GM18519 (cell line): ENCODE measurements at regions not wholly inside any gene's neighbourhood (a gene's known extent, or its start where the extent isn't known, plus 50 kb on each side); places are given as distances from the start of the nearest gene placed in this dataset.

Source experiments
- ATAC-seq: cut with Tn5 transposase; IDR thresholded peaks from one replicate; pipeline ENCODE4 v1.9.1; 2021; ENCODE audit warnings: mild to moderate bottlenecking, moderate library complexity; ENCODE audit not compliant: unreplicated experiment, low FRiP score

DNA sequence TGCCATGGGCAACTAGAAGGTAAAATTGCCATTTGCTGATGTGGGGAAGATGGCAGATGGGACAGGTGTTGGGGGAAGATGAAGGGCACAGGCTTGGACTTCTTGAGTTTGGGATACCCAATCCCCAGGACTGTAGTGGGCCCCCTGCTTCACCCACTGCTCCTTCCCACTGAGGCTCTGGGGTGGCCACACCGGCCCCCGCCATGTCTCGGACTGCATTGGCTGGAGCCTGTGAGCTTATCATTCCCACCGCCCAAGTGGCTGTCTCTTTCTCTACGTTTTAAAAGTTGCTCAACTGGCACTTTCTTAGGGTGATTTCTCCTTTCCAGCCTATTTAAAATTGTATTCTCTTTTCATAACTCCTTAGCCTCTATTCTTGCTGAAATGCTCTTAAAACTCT is 730.0 kb upstream of the ADAMTS16 start:
- no peak for ATAC-seq

DNA sequence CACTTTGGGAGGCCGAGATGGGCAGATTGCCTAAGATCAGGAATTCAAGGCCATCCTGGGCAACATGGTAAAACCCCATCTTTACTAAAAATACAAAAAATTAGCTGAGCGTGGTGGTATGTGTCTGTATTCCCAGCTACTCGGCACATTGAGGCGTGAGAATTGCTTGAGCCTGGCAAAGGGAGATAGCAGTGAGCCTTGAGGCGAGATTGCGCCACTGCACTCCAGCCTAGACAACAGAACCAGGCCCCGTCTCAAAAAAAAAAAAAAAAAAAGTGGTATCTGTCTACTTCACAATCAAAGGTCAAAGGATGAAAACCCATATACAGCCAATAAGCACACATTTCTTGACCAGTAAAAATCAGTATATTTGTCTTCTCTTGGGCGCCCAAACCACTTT is 728.5 kb upstream of the ADAMTS16 start:
- no peak for ATAC-seq

DNA sequence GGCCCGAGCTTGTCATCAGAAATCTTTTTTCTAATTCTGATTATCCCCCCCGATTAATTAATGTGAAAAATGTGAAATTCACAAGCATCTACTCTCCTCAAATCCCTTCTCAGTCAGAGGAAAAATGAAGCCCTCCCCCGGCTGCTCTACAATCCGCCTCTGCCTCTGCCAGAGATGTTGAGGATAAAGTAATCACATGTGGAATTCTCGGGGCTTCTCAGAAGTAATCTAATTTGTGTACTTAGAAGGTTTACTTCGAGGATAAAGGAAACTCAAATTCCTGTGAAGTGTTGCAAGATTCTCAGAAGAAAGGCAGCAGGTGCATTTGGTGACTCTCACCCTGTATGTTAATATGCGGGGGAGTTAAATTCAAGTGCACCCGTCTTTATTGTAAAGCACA is 726.1 kb upstream of the ADAMTS16 start:
- no peak for ATAC-seq

DNA sequence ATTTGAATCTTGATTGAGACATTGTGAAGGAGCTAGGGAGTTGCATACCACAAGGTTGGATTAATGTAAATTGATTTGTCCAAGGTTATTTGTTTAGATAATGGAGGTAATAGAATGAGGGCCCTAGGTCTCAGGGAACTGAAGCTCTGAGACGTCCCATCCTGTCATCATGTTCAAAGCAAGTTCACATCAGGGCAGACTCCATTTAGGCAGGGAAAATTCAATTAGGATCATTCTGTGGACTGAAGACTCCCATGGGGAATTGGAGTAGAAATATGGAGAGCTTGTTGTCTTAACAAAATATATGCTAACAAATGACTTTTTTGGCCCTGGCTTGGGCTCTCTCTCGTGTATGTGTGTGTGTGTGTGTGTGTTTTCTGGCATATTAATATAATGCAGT is 722.0 kb upstream of the ADAMTS16 start:
- ATAC-seq = no peak

DNA sequence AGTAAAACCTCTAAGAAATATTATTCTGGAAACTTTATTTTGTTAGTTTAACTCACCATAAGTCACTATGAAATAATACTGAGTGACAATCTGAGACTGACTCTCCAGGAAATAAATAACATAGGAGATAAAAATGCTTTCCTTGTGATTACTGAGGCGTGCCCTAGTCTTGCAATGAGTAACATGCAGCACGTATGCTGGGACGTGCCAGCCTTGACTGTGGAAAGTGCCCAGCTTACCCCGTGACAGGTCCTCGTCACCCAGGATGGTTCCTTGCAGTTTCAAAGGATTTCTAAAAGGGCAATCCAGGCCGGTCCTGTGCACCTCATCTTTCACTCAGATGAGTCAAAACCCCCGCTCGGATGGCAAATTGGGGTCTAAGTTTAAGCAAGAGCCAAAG is 720.8 kb upstream of the ADAMTS16 start:
- no peak for ATAC-seq

DNA sequence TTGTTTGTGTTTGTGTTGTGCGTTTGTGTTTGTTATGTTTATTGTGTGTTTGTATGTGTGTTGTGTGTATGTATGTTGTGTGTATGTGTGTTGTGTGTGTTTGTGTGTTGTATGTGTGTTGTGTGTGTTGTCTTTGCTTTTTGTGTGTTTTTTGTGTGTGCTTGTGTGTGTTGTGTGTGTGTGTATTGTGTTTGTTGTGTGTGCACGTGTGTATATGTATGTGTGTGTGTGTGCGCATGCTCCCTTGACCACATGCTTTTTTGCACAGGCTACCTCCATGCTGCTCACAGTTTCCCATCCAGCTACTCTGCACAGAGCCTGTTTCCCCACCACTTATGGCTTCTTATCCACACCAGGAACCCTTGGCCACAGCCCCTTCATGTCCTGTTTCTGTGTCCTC is 720.0 kb upstream of the ADAMTS16 start:
- no peak for ATAC-seq

DNA sequence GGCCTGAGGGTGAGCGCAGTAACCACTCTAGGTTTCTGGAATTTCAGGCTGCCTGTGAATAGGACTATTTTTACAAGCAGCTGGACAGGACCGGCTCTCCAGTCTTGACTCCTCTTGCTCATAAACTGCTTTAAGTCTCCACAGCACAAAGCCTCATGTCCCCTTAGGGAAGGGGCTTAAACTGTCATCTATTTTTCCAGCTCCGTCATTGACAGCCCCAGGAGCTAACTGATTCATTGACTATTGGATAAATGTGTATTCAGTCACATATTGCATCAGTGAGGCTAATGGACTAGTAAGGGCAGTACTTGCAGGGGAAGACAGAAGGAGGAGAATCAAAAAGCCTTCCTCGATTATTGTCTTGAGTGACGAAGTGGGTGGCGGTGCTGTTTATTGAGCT is 719.4 kb upstream of the ADAMTS16 start:
- no peak for ATAC-seq

DNA sequence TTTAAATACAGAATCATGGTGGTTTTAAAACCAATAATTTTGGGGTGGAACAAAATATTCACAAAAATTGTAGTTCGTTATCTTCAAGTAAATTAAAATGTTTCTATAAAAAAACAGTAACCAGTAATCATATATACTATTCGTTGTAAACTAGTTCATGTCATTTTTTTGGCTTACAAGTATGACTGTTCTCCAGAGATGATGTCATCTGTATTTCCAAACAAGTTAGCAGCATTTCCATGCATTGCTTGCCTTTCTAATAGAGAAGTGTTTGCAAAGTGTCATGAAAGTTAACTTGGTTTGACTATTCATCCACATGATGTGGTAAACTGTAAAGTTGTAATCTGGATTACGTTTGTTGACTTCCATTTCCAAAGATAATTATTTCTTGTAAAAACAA is 717.9 kb upstream of the ADAMTS16 start:
- no peak for ATAC-seq

DNA sequence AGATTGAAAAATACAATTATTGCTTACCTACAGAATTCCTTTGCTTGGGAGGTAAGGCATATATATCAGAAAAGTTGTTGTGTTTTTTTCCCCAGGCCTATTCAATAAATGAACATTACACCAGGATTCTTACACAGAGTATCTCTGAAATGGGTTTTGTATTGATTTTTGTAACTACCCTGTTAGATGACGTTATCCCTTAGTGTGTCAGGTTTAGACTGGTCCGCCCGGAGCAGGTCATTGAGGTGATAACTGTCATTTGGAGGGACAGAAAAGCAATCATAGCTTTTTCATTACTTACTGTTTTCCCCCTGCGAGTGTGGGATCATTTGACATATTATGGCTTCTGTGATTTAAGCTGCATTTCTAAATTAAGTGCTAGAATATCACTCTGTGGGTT is 715.2 kb upstream of the ADAMTS16 start:
- no peak for ATAC-seq

DNA sequence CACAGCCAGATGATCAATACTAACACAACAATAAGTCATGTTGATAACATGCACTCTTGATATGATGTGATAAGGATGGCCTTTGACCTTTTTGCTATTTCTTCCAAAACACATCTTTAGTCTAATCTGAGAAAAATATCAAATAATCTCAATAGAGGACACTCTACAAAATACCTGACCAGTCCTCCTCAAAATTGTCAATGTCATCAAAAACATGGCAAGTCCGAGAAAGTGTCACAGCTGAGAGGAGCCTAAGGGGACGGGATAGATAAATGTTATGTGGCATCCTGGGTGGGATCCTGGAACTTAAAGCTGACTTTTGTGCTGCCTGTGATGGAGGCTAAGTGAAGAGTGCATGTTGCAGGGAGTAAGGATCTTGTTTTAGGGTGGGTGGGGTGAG is 699.6 kb upstream of the ADAMTS16 start:
- no peak for ATAC-seq

DNA sequence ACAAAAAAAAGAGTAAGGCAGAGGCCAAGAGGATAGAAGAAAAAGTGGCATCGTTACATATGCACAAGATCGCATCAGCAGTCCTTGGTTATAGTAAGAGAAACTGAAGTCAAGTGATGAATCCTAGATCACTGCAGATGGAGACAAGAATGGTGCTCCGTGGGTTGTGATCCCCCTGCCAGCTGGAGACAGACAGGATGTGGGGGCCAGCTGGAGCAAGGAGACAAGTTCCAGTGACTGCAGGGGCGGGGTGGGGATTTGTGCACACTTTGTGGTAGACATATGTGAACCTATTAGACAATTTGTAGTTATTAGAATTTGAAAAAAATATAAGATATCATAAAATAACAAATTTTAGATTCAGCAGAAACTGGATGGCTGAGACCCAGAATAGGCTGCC is 697.9 kb upstream of the ADAMTS16 start:
- ATAC-seq = no peak

DNA sequence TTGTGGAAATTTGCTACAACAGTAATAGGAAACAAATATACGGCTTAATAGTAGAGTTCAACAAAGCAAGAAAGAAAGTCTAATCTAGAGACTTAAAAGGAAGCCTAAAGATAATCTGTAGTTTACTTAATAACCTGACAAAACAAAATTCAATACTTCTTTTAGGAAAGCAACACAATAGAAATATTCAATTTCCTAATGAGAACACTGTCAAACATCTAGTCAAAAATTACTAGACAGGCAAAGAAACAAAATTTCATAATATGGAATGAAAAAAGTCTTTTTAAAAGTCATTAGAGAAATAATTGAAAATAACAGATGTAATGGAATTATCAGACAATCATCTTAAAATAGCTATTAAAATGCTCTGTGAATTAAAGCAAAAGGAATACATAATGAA is 692.5 kb upstream of the ADAMTS16 start:
- ATAC-seq = no peak

DNA sequence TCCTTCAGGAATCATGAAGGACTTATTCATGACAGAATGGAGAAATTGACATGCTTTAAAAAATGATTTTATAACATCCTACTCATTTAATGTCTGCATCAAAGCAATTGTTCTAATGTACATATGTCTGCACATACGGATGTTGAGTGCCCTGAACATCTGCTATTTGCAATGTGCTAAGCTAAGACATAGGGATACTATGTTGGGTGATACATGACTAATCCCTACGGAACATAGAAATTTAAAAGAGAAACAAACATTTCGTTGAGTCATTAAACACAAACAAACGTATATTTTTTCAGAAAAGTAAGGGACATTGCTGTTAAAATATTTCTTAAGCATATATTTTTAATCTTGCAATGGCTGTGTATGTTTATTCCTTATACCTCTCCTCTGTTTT is 686.5 kb upstream of the ADAMTS16 start:
- no peak for ATAC-seq

DNA sequence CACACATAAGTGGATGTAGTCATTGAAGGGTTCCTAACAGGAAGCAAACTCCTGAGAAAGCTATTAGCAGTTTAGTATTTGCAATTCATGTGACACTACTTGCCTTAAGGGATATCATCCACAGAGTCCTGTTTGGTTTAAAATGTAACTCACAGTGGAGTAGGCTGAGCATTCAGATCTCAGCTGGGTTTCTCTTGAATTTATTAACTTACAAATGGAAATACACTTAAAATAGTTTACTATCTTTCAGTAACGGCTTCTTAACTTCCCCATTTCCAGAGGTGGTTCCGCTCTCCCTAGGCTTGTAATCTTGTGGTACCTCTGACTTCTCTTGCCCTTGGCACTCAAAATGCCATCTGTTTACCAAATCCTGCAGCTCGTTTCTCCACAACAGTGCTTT is 660.7 kb upstream of the ADAMTS16 start:
- no peak for ATAC-seq

DNA sequence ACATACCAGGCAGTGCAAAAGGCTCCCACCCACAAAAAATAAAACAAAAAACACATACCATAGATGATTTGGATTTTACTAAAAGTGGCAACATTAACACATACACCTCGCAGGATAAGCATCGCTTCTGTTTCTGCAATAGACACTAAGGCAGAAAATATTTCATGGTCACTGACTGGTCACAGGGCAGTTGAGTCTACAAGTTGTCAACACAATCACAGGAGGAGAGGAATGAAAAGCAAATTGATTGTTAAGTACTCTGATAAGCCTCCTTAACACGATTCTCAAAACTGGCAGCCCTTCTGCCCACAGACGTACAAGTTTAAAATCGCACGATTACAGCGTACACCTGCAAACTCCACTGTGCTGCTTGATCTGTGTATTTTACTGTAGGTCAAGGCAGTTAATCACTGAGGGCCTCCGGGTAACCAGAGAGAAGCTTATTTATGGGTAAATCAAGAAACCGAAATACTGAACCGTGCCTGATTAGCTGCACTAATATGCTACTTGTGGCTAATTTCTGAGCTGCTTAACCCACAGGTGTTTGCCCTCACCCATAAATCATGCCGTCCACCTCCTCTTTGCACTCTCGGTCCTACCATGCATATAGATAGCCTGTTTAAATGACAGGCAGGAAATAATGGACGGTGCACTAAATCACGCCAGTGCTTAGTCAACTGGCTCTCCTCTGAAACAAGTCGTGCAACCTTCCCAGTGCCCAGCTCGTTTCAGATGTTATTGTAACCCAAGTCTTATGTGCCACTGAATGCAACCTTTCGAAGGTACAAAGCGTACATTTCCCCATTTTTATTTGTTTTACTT is 659.4 kb upstream of the ADAMTS16 start:
- ATAC-seq = no peak

DNA sequence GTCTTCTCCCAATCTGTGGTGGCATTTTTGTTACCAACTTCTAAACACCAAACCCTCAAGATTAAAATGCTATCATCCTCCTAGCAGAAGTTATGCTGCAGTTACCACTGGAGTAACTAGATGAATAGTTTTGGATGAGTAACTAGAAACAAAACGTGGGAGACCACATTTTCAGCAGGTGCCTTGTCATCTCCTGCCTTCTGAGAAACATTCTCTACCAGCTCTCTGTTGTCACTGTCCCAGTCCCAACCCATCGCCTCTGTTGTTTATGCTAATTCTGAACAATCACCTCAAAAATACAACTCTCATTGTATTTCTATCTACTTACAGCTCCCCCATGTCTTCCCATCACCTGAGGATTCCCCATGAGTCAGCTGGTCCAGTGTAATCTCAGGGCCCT is 652.5 kb upstream of the ADAMTS16 start:
- ATAC-seq = no peak

DNA sequence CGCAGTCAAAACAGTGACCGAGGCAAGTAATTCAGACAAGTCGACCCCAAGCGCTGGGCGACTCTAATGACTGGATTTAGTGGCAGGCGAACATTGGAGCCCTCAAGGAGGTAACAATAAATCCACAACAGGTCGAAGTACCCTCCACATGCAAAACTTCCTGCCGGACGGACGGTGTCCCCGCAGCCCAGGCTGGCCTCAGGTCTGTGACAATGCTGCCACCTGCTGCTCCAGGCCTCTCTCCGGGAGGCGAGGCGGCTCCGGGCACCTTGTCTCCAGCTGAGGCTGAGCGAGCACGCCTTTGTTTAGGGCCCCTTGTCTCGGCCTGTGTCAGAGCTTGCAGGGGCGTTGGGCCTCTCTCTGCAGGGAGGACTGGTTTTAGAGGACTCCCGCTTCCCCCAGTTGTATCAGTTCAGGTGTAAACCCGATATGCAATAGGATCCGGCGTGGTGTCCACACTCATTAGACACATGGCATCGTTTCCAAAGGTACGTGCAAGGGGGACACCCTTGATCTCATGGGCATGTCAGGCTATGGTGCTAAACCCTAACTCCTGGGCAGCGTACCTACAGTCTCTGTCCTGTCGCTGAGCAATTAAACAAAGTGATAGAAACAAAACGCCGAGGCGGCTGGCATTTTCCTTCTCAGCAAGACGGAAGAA is 628.0 kb upstream of the ADAMTS16 start:
- ATAC-seq = no peak

DNA sequence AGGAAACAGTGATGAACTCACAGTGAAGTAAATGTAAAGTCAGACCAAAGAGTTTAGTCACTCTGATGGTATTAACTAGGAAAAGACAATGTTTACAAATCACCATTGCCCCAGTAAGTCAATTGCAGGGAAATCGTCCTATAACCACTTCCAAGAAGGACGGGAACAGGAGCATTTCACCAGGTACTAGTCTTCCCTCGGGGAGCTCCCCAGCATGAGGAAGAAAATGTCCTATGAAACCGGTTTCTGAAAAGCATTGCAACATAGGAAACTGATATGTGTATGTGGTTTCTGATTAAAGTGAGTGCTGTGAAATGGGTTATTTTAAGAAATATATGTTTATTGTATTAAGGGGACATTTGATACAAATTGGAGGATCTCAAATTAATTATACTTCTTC is 626.7 kb upstream of the ADAMTS16 start:
- no peak for ATAC-seq

DNA sequence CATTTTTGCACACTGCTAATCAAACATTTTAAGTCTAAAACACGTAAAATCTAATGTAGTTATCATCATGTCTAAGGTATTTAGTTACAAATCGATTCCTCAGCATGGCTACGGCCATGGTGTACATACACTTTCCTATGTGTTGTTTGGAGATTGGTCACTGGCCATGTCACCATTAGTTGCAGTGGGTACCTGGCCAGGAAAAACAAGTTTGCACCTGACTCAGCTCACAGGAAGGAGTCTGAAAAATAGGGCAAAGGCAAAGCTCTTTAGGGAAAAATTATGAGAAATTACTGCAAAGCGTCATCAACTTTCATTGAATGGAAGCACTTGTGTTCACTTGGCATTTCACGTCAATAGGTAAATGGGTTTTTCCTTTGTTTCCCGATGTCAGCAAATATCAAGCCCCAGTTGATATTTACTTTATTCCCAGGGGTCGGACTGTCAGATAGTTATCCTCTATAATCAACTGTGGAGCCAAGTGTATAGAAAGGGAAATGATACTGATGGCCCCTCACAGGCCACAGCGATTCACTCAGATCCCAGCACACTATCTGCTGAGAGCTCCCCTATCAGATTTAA is 626.0 kb upstream of the ADAMTS16 start:
- ATAC-seq = no peak

DNA sequence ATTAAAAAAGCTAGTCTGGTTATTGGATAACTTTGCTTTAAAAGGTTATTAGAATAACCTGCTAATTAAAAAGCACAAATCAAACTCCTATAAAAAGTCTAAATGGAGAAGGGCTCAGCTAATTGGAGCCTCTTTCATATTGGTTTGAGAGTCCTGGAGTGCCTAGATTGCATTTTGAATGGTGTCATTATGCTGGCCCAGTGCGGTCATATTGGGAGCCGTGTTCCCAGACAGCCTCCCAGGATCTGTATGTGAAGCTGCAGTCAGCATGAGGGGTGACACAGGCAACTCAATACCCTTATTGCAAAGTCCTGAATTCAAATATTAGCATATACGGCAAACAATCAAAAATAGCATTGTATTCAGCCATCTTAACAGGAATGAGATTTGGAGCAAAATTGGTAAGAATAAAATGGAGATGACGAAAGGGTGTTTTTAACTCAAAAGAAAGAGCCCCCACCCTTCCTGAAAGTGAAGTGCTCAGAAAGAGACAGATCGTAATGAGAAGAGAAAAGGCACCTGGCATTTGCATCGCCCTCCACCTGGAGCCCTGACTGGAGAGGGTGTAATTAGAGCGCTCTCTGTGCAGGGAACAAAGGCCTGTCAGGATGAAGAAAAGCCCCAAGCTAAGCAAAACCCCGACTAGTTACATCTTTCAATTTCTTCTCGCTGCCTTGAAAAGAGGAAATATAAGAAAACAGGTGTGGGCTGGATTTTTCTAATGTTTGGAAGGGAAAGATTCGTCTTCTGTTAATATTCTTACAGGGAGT is 621.0 kb upstream of the ADAMTS16 start:
- ATAC-seq = no peak

DNA sequence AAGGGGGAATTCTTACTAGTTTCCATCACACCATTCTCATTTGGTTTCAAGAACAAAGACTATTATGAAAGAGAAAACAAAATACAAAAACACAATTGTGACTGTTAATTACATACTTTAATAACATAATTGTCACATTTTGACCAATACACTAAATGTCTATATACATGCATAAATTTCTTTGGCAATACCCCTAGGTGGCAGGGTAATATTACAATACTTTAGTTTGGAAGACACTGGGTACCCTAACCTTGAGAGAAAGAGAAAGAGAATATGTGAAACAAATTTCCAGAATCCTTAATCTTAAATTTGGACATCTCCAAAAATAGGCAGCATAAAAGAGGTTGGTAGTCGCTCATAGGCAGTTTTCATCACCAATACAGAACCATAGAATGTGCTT is 619.6 kb upstream of the ADAMTS16 start:
- ATAC-seq = no peak
